ENCODE measurements at regions not wholly inside any gene's neighbourhood (a gene's known extent, or its start where the extent isn't known, plus 50 kb on each side); places are given as distances from the start of the nearest gene placed in this dataset.

- no peak for DNase-seq (ENCODE audit: low read depth)
- no peak for TF ChIP-seq CTCF (IDR thresholded peaks at IDR 0.05; ENCODE audit: control insufficient read depth, insufficient read depth, low read depth, low read length, missing control alignments)
Measured at GRCh38 chr5:89988998-89989655, 420.4 kb downstream of the CETN3 start.

DNA sequence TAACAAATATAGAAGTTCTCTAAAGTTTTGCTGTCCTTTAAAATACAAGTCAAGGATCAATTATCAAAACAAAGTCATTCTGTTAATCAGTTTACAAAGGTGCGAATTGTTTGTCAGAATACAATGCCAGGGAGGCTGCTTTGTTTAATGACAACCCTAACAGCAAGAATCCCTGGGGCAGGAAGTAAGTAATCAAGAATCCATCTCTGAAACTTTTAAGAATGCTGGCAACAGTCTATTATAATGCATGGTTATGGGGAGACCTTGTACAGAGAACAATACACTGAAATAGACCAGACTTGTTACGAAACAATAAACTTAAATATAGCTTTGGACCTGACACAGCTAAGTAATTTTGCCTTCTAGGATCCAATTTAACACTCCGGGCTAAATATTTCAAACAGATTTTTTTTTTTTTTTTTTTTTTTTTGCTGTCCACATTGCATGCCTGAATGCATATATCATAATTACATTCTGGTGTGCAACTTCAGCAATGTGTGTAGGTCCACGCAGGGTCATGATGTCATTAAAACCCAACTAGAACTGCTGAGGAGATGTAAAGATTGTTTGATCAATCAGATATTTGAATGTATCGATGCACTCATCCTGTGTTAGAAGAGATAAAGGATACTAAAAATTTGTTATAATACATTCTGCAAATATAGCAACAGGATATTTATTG lies 421.3 kb downstream of the CETN3 start:
- DNase-seq (ENCODE audit: low read depth) = no peak
- TF ChIP-seq CTCF (IDR thresholded peaks at IDR 0.05; ENCODE audit: control insufficient read depth, insufficient read depth, low read depth, low read length, missing control alignments) = no peak
- H3K4me3 ChIP-seq (ENCODE audit: control insufficient read depth, low read depth, low read length) = no peak overlapping the region

More at GRCh38 chr5:89988998-89989655, 420.4 kb downstream of the CETN3 start:
- no peak overlapping the region for H3K4me3 ChIP-seq (ENCODE audit: control insufficient read depth, low read depth, low read length)

DNA sequence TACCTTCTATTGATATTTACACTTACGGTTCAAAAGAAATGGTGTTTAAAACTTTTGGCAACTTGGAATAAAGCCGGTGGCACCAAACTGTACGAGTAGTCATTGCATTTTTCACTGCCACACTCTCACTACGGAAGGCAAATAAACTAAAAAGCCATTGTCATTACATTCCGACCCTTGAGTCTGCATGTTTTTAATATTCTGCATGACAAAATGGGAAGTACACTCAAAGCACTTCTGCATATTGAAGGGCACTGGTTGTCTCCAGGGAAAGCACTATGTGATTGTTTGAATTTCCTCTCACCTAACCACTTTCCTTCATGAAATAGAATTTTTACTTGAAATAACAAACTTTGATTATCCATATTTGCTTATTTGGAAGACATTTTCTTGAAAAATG lies 426.3 kb downstream of the CETN3 start:
- DNase-seq (ENCODE audit: low read depth) = no peak
- no peak overlapping the region for H3K4me3 ChIP-seq (ENCODE audit: control insufficient read depth, low read depth, low read length)
- no peak for TF ChIP-seq CTCF (IDR thresholded peaks at IDR 0.05; ENCODE audit: control insufficient read depth, insufficient read depth, low read depth, low read length, missing control alignments)

DNA sequence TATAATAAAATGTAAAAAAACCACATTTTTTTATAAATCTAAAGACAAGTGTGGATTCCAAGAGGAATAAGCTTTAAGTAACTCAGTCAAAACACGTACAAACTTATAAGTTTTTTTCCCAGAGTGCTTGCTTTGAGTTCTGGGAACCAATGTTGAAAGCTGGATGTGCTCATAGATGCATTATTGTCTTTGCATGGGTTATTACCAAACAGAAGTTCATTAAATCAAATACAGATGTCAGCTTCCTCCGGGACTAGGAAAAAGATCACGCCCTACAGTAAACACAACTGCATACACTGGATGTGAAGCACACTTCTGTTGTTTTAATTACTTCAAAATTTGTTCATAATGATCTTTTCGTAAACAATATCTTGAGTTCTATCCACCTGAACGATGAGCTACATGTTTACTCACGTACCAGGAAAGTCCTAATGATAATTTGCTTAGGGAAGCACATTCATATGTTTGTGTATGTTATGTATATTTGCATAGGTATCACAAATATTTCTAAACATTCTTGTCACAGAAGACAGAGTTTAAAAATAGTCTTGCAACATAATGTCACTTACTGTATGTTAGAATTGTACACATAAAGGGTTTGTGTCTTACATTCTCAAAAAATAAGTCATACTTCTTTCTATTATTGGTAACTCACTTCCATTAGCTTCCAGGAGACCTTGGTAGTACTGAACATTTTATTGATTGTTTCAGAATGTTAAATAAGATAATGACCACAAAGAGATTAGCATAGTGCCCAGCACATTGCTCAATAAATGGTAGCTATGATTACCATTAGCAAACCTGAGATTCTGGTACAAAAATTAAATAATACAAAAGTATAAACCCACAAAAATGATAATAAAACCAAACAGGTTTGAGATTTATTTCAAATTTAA lies 427.4 kb downstream of the CETN3 start:
- DNase-seq (ENCODE audit: low read depth) = no peak
- TF ChIP-seq CTCF (IDR thresholded peaks at IDR 0.05; ENCODE audit: control insufficient read depth, insufficient read depth, low read depth, low read length, missing control alignments) = no peak
- no peak overlapping the region for H3K4me3 ChIP-seq (ENCODE audit: control insufficient read depth, low read depth, low read length)

- TF ChIP-seq CTCF (IDR thresholded peaks at IDR 0.05; ENCODE audit: control insufficient read depth, insufficient read depth, low read depth, low read length, missing control alignments) = no peak
- DNase-seq (ENCODE audit: low read depth) = no peak
- H3K4me3 ChIP-seq (ENCODE audit: control insufficient read depth, low read depth, low read length) = no peak overlapping the region
Measured at GRCh38 chr5:89981021-89981420, 428.5 kb downstream of the CETN3 start.

- DNase-seq (ENCODE audit: low read depth) = no peak
- no peak overlapping the region for H3K4me3 ChIP-seq (ENCODE audit: control insufficient read depth, low read depth, low read length)
- no peak for TF ChIP-seq CTCF (IDR thresholded peaks at IDR 0.05; ENCODE audit: control insufficient read depth, insufficient read depth, low read depth, low read length, missing control alignments)
Measured at GRCh38 chr5:89973516-89973915, 436.0 kb downstream of the CETN3 start.

Measured in AG09309 (cell line).